ENCODE measurements at regions not wholly inside any gene's neighbourhood (a gene's known extent, or its start where the extent isn't known, plus 50 kb on each side); places are given as distances from the start of the nearest gene placed in this dataset.

- DNase-seq (ENCODE audit: low spot score in 2 of 2), result no peak
- TF ChIP-seq CTCF (IDR thresholded peaks at IDR 0.05) (no peak), POLR2A (IDR thresholded peaks at IDR 0.05) (no peak)
- no peak overlapping the region for H3K4me3 ChIP-seq (ENCODE audit: low read depth, poor library complexity, severe bottlenecking)
- intact Hi-C loops (cut with DNase I; ENCODE audit: low total_unique reads), result no loop called here
- 61 to 63% methylated on average over 2 of the region's 2 CpGs for WGBS, 2 donors
Measured at GRCh38 chr7:42575171-42575570, 336.7 kb downstream of the C7orf25 start.

DNA sequence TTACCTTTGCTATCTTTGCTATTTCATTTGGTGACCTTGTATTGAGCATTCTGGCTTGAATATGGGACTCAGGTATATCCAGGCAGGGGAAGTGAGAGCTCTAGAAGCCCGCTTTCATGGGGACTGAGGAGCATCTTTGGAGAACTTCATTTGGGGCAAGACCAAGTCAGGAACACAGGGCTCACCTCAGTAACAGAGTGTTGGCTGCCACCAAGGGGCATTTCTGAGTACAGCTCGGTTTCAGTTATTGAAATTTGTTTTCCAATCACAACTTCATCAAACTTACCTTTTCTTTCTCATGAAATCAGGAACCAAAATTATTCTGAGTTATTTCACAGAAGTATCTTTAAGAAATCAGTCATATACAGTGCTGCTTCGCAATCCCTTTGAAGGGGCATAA, 337.2 kb downstream of the C7orf25 start:
- 76 to 82% methylated on average over 3 of the region's 3 CpGs for WGBS, 2 donors
- intact Hi-C loops (cut with DNase I; ENCODE audit: low total_unique reads), result no loop called here
- DNase-seq (ENCODE audit: low spot score in 2 of 2), result no peak
- H3K4me3 ChIP-seq (ENCODE audit: low read depth, poor library complexity, severe bottlenecking), result no peak overlapping the region
- TF ChIP-seq POLR2A (IDR thresholded peaks at IDR 0.05), result no peak
- TF ChIP-seq CTCF (IDR thresholded peaks at IDR 0.05), result no peak

GRCh38 chr7:42573881-42574672, 337.1 kb upstream of the GLI3 start:
- 54 to 58% methylated on average over 7 of the region's 7 CpGs for WGBS, 2 donors
- no peak overlapping the region for H3K4me3 ChIP-seq (ENCODE audit: low read depth, poor library complexity, severe bottlenecking)
- intact Hi-C loops (cut with DNase I; ENCODE audit: low total_unique reads), result no loop called here
- DNase-seq (ENCODE audit: low spot score in 2 of 2), result no peak
- TF ChIP-seq POLR2A (IDR thresholded peaks at IDR 0.05) (no peak), CTCF (IDR thresholded peaks at IDR 0.05) (no peak)

DNA sequence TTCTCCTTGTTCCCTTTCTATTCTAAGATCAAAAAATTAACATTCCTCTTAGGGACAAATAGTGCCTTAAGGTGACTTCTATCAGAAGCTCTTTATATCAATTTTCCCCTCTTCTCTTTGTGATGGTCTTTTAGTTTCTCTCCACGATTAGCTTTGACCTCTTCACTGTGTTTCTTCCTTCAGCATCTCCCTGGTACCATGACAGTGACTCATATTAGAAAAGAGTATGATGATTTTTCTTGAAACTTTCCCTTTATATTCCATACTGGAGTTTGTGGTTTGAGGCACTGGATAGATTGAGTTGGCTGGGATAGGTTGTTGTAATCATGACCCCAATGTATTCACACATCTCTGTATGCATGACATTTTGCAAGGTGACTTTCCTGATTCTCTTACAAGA, 335.6 kb upstream of the GLI3 start:
- 75 to 80% methylated on average over 1 of the region's 1 CpG for WGBS, 2 donors

DNA sequence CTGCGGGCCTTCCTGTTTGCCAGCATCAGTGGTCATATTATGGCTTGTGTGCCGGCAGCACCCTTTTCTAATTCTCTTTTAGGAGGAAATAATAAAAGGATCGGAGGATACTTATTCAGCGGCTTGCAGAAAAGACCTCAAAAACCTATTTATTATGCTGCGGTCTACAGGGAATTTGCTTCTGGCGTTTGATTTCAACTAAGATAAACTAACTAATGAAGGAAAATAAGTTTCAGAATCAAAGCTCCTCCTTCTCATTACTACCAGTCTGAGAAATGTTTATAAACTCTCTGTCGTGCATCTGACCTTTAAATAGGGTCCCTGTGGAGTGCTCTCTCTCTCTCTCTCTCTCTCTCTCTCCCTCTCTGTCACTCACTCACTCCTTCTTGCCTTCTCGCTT, 335.0 kb upstream of the GLI3 start:
- 48 to 49% methylated on average over 8 of the region's 8 CpGs for WGBS, 2 donors
- no peak for DNase-seq (ENCODE audit: low spot score in 2 of 2)
- intact Hi-C loops (cut with DNase I; ENCODE audit: low total_unique reads), result no loop called here
- H3K4me3 ChIP-seq (ENCODE audit: low read depth, poor library complexity, severe bottlenecking), result no peak overlapping the region
- no peak for TF ChIP-seq POLR2A (IDR thresholded peaks at IDR 0.05)
- TF ChIP-seq CTCF (IDR thresholded peaks at IDR 0.05), result no peak

More for the DNA sequence above, 335.6 kb upstream of the GLI3 start:
- intact Hi-C loops (cut with DNase I; ENCODE audit: low total_unique reads), result no loop called here
- TF ChIP-seq CTCF (IDR thresholded peaks at IDR 0.05) (no peak), POLR2A (IDR thresholded peaks at IDR 0.05) (no peak)
- no peak for DNase-seq (ENCODE audit: low spot score in 2 of 2)
- no peak overlapping the region for H3K4me3 ChIP-seq (ENCODE audit: low read depth, poor library complexity, severe bottlenecking)

GRCh38 chr7:42570944-42571343, 333.9 kb upstream of the GLI3 start:
- TF ChIP-seq POLR2A (IDR thresholded peaks at IDR 0.05) (no peak), CTCF (IDR thresholded peaks at IDR 0.05) (no peak)
- 88 to 90% methylated on average over 2 of the region's 2 CpGs for WGBS, 2 donors
- no peak for DNase-seq (ENCODE audit: low spot score in 2 of 2)
- no peak overlapping the region for H3K4me3 ChIP-seq (ENCODE audit: low read depth, poor library complexity, severe bottlenecking)
- intact Hi-C loops (cut with DNase I; ENCODE audit: low total_unique reads), result no loop called here
